H1 (cell line): ENCODE measurements at regions not wholly inside any gene's neighbourhood (a gene's known extent, or its start where the extent isn't known, plus 50 kb on each side); places are given as distances from the start of the nearest gene placed in this dataset.

Experiments
- CTCF ChIA-PET: fragments of 300-600 bp; sonication (Branson Sonifier 250); formaldehyde crosslinking; loops from one replicate; lab custom pipeline; 2021; ENCODE audit not compliant: partially characterized antibody; lab: Charles Lee
- POLR2A ChIA-PET: fragments of 300-600 bp; sonication (Branson Sonifier 250); formaldehyde crosslinking; loops from one replicate; lab custom pipeline; 2021; ENCODE audit warnings: inconsistent platforms; ENCODE audit not compliant: partially characterized antibody; lab: Charles Lee
- DNase-seq, 2 experiments: peaks; one replicate each; pipeline versions ENCODE4 v3.0.0 to v3.0.0-alpha.2; 2010 to 2022; ENCODE audit warnings: low spot score in 2 of 2, low read depth in 1 of 2, mixed read lengths in 1 of 2
- FAIRE-seq: peaks from 2 replicates; lab custom pipeline; 2011; peaks lifted over from hg19 to GRCh38; lab: Jason Lieb, UNC
- H2AFZ ChIP-seq: 2 replicates; pipeline ENCODE4 v1.8.1; 2012; ENCODE audit warnings: low read length, inconsistent platforms
- H2AK5ac ChIP-seq: 2 replicates; pipeline ENCODE4 v1.6.1; 2013; ENCODE audit warnings: low read depth, low read length
- H2BK120ac ChIP-seq: replicated peaks from 2 replicates; pipeline ENCODE3; 2013; ENCODE audit warnings: low read depth, low read length, inconsistent platforms
- H2BK12ac ChIP-seq: 2 replicates; pipeline ENCODE4 v1.6.1; 2013; ENCODE audit warnings: low read depth, low read length
- H2BK15ac ChIP-seq: 2 replicates; pipeline ENCODE4 v1.6.1; 2013; ENCODE audit warnings: low read length
- H2BK20ac ChIP-seq: 2 replicates; pipeline ENCODE4 v1.6.1; 2013; ENCODE audit warnings: low read length
- H2BK5ac ChIP-seq: 2 replicates; pipeline ENCODE4 v1.6.1; 2013; ENCODE audit warnings: low read depth, low read length
- H3K14ac ChIP-seq: 2 replicates; pipeline ENCODE4 v1.6.1; 2013; ENCODE audit warnings: inconsistent platforms; ENCODE audit not compliant: insufficient read length
- H3K18ac ChIP-seq: 2 replicates; pipeline ENCODE4 v1.6.1; 2013; ENCODE audit warnings: low read length; ENCODE audit errors: extremely low read depth
- H3K23ac ChIP-seq: 2 replicates; pipeline ENCODE4 v1.6.1; 2013; ENCODE audit warnings: inconsistent platforms; ENCODE audit not compliant: insufficient read length
- H3K23me2 ChIP-seq: 2 replicates; pipeline ENCODE4 v1.6.1; 2013; ENCODE audit warnings: low read depth, low read length
- H3K27ac ChIP-seq: 2 replicates; pipeline ENCODE4 v1.6.1; 2011; ENCODE audit warnings: low read depth, low read length, inconsistent platforms
- H3K27me3 ChIP-seq, 4 experiments: replicated peaks in 1 of 4; 1 replicate in 1 of 4; 2 replicates in 3 of 4; pipeline versions ENCODE4 v1.6.1 to v1.8.1; 2011 to 2013; ENCODE audit warnings: low read length in 3 of 4, mild to moderate bottlenecking in 3 of 4, inconsistent platforms in 2 of 4, mixed read lengths in 2 of 4, moderate library complexity in 1 of 4; ENCODE audit not compliant: control insufficient read depth in 3 of 4, insufficient read depth in 3 of 4; ENCODE audit errors: extremely low read depth in 1 of 4
- H3K36me3 ChIP-seq, 4 experiments: 2 replicates each; pipeline versions ENCODE4 v1.6.1 to v1.8.1; 2011 to 2013; ENCODE audit warnings: mild to moderate bottlenecking in 4 of 4, low read length in 3 of 4, moderate library complexity in 2 of 4, control low read depth in 1 of 4, inconsistent platforms in 1 of 4; ENCODE audit not compliant: insufficient read depth in 4 of 4, control insufficient read depth in 2 of 4
- H3K4ac ChIP-seq: replicated peaks from 2 replicates; pipeline ENCODE3; 2013; ENCODE audit warnings: low read length, low read depth, mixed read lengths, inconsistent platforms; ENCODE audit not compliant: insufficient read length
- H3K4me1 ChIP-seq, 4 experiments: replicated peaks in 1 of 4; 1 replicate in 1 of 4; 2 replicates in 3 of 4; pipeline versions ENCODE4 v1.6.1 to v1.8.1; 2011 to 2013; ENCODE audit warnings: low read length in 3 of 4, inconsistent platforms in 2 of 4, mixed read lengths in 1 of 4; ENCODE audit not compliant: insufficient read depth in 4 of 4, control insufficient read depth in 3 of 4
- H3K4me2 ChIP-seq, 2 experiments: 2 replicates each; pipeline versions ENCODE4 v1.6.1 to v1.8.1; 2011 to 2013; ENCODE audit warnings: low read depth in 2 of 2, low read length in 2 of 2, control low read depth in 1 of 2, inconsistent platforms in 1 of 2, mild to moderate bottlenecking in 1 of 2; ENCODE audit not compliant: insufficient read depth in 1 of 2
- H3K4me3 ChIP-seq, 4 experiments: fragments of 200-600, 300-600 bp in 1 of 4; sonication (generic), shearing (Covaris generic), sonication (Bioruptor Twin) in 1 of 4; 2 replicates each; pipeline versions ENCODE4 v1.5.1 to v1.8.1; 2011 to 2016; ENCODE audit warnings: low read length in 4 of 4, low read depth in 3 of 4, control low read depth in 2 of 4, inconsistent platforms in 2 of 4, mild to moderate bottlenecking in 2 of 4, mixed read lengths in 1 of 4, moderate library complexity in 1 of 4; ENCODE audit not compliant: insufficient read depth in 2 of 4; ENCODE audit errors: extremely low read depth in 1 of 4
- H3K56ac ChIP-seq: replicated peaks from 2 replicates; pipeline ENCODE3; 2013; ENCODE audit warnings: low read depth, mild to moderate bottlenecking, mixed read lengths, low read length, inconsistent platforms; ENCODE audit not compliant: insufficient read length
- H3K79me1 ChIP-seq: 2 replicates; pipeline ENCODE4 v1.6.1; 2013; ENCODE audit warnings: low read depth, low read length, control low read depth
- H3K79me2 ChIP-seq, 2 experiments: 2 replicates each; pipeline versions ENCODE4 v1.6.1 to v1.8.1; 2012 to 2013; ENCODE audit warnings: low read length in 2 of 2, mild to moderate bottlenecking in 2 of 2, inconsistent platforms in 1 of 2; ENCODE audit not compliant: insufficient read depth in 2 of 2, control insufficient read depth in 1 of 2
- H3K9ac ChIP-seq, 4 experiments: replicated peaks in 1 of 4; 1 replicate in 1 of 4; 2 replicates in 3 of 4; pipeline versions ENCODE4 v1.6.1 to v1.8.1; 2011 to 2013; ENCODE audit warnings: low read depth in 3 of 4, low read length in 3 of 4, control low read depth in 2 of 4, mild to moderate bottlenecking in 2 of 4, moderate library complexity in 2 of 4, inconsistent platforms in 1 of 4; ENCODE audit errors: extremely low read depth in 1 of 4
- H3K9me3 ChIP-seq, 2 experiments: 2 replicates each; pipeline versions ENCODE4 v1.6.1 to v1.8.1; 2012 to 2013; ENCODE audit warnings: mild to moderate bottlenecking in 2 of 2, moderate library complexity in 2 of 2, control low read depth in 1 of 2, inconsistent platforms in 1 of 2, low read depth in 1 of 2, low read length in 1 of 2, mixed read lengths in 1 of 2; ENCODE audit not compliant: insufficient read depth in 2 of 2
- H4K20me1 ChIP-seq, 2 experiments: replicated peaks in 1 of 2; 2 replicates each; pipeline versions ENCODE3 to v1.8.1; 2011 to 2013; ENCODE audit warnings: inconsistent platforms in 2 of 2, low read length in 2 of 2, mild to moderate bottlenecking in 1 of 2; ENCODE audit not compliant: insufficient read depth in 2 of 2, control insufficient read depth in 1 of 2
- H4K5ac ChIP-seq: 2 replicates; pipeline ENCODE4 v1.6.1; 2013; ENCODE audit warnings: low read length, low read depth, mixed read lengths, inconsistent platforms; ENCODE audit not compliant: insufficient read length
- H4K8ac ChIP-seq: 2 replicates; pipeline ENCODE4 v1.8.0; 2013; ENCODE audit warnings: mild to moderate bottlenecking, moderate library complexity, low read length, inconsistent platforms; ENCODE audit not compliant: insufficient read depth; ENCODE audit errors: extremely low read depth
- H4K91ac ChIP-seq: replicated peaks from 2 replicates; pipeline ENCODE3; 2013; ENCODE audit warnings: low read length, mixed read lengths, inconsistent platforms; ENCODE audit not compliant: insufficient read length
- BACH1 ChIP-seq: IDR thresholded peaks from 2 replicates; pipeline ENCODE4 v1.6.1; 2012; ENCODE audit warnings: low read length, improper control_type of control experiment
- FOSL1 ChIP-seq: IDR thresholded peaks from 2 replicates; pipeline ENCODE4 v1.6.1; 2011; ENCODE audit warnings: mild to moderate bottlenecking, low read depth, low read length, moderate library complexity; ENCODE audit not compliant: insufficient read depth
- JUN ChIP-seq: IDR thresholded peaks from 2 replicates; pipeline ENCODE4 v1.6.1; 2011; ENCODE audit warnings: low read depth, mild to moderate bottlenecking, improper control_type of control experiment, low read length
- JUND ChIP-seq: IDR thresholded peaks from 2 replicates; pipeline ENCODE4 v1.6.1; 2011; ENCODE audit warnings: mild to moderate bottlenecking, improper control_type of control experiment, low read length
- POLR2AphosphoS5 ChIP-seq: IDR thresholded peaks from 2 replicates; pipeline ENCODE4 v1.6.1; 2011; ENCODE audit warnings: low read depth, low read length
- POU5F1 ChIP-seq: IDR thresholded peaks from 2 replicates; pipeline ENCODE4 v1.6.1; 2011; ENCODE audit warnings: low read depth, mild to moderate bottlenecking, low read length, moderate library complexity
- RBBP5 ChIP-seq: IDR thresholded peaks from 2 replicates; pipeline ENCODE4 v1.7.1; 2012; ENCODE audit warnings: low read depth, mild to moderate bottlenecking, inconsistent platforms, low read length, moderate library complexity, borderline replicate concordance
- RFX5 ChIP-seq: IDR thresholded peaks from 2 replicates; pipeline ENCODE4 v1.6.1; 2011; ENCODE audit warnings: low read depth, low read length, improper control_type of control experiment, borderline replicate concordance
- RXRA ChIP-seq: IDR thresholded peaks from 2 replicates; pipeline ENCODE4 v1.6.1; 2011; ENCODE audit warnings: low read depth, mild to moderate bottlenecking, low read length, moderate library complexity; ENCODE audit not compliant: insufficient read depth
- SUZ12 ChIP-seq: fragments of 200-600 bp; sonication (generic); IDR thresholded peaks from 2 replicates; pipeline ENCODE4 v1.6.1; 2012; ENCODE audit warnings: mild to moderate bottlenecking, inconsistent platforms, low read length, moderate library complexity, mixed read lengths
- TEAD4 ChIP-seq: IDR thresholded peaks from 2 replicates; pipeline ENCODE4 v1.6.1; 2012; ENCODE audit warnings: low read depth, low read length, inconsistent platforms, mixed read lengths
- WGBS, 2 experiments: shearing (Covaris generic) in 1 of 2; methylation state at CpG; one replicate each; pipeline versions ENCODE4 v1.1.6 to v1.1.7; 2013 to 2015; ENCODE audit warnings: low lambda C conversion rate in 2 of 2, mixed read lengths in 2 of 2, inconsistent platforms in 1 of 2, low coverage in 1 of 2, missing lambda C conversion rate in 1 of 2; ENCODE audit not compliant: insufficient replicate concordance in 2 of 2, insufficient coverage in 1 of 2, insufficient read length in 1 of 2; ENCODE audit errors: extremely low coverage in 1 of 2, missing lambda C conversion rate in 1 of 2; 5-methylcytosine and 5-hydroxymethylcytosine counted together
- TF ChIP-seq, protein P1 (sequence below): IDR thresholded peaks from 2 replicates; pipeline ENCODE4 v1.6.1; 2011; ENCODE audit warnings: low read length, improper control_type of control experiment
- TF ChIP-seq, protein P2 (sequence below): IDR thresholded peaks from 2 replicates; pipeline ENCODE4 v1.6.1; 2012; ENCODE audit warnings: low read length, inconsistent platforms

DNA sequence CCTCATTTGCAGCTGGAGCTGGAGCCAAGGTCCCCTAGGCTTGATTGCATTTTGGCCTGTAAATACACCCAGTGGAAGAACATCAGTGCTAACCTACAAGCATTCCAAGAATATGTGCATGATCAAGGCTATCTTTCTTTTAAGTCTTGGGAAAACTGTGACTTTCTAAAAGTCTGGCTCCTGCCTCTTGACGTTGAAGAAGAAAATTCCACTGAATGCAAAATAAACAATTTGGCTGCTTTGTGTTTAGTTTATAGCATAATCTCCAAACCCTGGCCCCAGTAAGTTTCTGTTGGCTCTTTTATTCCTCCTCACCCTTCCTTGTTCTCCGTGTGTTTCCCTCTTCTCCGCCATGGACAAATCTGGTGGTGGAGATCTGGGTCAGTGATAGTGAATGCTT, 109.3 kb upstream of the TLE1 start:
- Histone ChIP-seq H3K27me3 (no peaks in the 10 kb centered on the region), H3K4ac (no peak overlapping the region), H4K8ac (no peak overlapping the region), H3K4me1 (peaks cover 0 to 2% (median 0%) of the 10 kb centered on the region in 4 experiments; a peak in 1 of 7 replicates), H3K23ac (no peak overlapping the region), H3K18ac (no peak overlapping the region), H3K23me2 (no peaks in the 10 kb centered on the region), H2BK15ac (no peak overlapping the region), H2BK5ac (no peak overlapping the region), H3K14ac (no peak overlapping the region), H3K27ac (no peak overlapping the region), H3K9me3 (no peaks in the 10 kb centered on the region), H4K20me1 (no peaks in the 10 kb centered on the region), H2AFZ (no peak overlapping the region), H2AK5ac (no peak overlapping the region), H4K5ac (no peak overlapping the region), H2BK120ac (no peak overlapping the region), H3K4me2 (no peak overlapping the region), H3K9ac (no peak overlapping the region), H3K79me2 (no peaks in the 10 kb centered on the region), H3K36me3 (no peaks in the 10 kb centered on the region), H3K56ac (no peak overlapping the region), H2BK20ac (no peak overlapping the region), H3K4me3 (no peak overlapping the region), H2BK12ac (no peak overlapping the region), H4K91ac (no peak overlapping the region), H3K79me1 (no peaks in the 10 kb centered on the region)
- no peak for FAIRE-seq
- no peak for DNase-seq
- CTCF ChIA-PET, result no interaction called here
- POLR2A ChIA-PET, result no interaction called here
- 86% methylated on average over 3 of the region's 3 CpGs; no CpG with 5 or more reads in 1 of the 2 experiments for WGBS, 2 experiments
- TF ChIP-seq, protein P1, sequence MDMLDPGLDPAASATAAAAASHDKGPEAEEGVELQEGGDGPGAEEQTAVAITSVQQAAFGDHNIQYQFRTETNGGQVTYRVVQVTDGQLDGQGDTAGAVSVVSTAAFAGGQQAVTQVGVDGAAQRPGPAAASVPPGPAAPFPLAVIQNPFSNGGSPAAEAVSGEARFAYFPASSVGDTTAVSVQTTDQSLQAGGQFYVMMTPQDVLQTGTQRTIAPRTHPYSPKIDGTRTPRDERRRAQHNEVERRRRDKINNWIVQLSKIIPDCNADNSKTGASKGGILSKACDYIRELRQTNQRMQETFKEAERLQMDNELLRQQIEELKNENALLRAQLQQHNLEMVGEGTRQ, result no peak
- TF ChIP-seq JUN, result no peak
- no peak for TF ChIP-seq RFX5
- TF ChIP-seq RBBP5, result no peak
- no peak for TF ChIP-seq RXRA
- TF ChIP-seq TEAD4, result no peak
- TF ChIP-seq POU5F1, result no peak
- no peak for TF ChIP-seq SUZ12
- no peak for TF ChIP-seq POLR2AphosphoS5
- TF ChIP-seq BACH1, result no peak
- TF ChIP-seq JUND, result no peak
- no peak for TF ChIP-seq FOSL1
- TF ChIP-seq, protein P2, sequence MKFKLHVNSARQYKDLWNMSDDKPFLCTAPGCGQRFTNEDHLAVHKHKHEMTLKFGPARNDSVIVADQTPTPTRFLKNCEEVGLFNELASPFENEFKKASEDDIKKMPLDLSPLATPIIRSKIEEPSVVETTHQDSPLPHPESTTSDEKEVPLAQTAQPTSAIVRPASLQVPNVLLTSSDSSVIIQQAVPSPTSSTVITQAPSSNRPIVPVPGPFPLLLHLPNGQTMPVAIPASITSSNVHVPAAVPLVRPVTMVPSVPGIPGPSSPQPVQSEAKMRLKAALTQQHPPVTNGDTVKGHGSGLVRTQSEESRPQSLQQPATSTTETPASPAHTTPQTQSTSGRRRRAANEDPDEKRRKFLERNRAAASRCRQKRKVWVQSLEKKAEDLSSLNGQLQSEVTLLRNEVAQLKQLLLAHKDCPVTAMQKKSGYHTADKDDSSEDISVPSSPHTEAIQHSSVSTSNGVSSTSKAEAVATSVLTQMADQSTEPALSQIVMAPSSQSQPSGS, result no peak
